Transverse colon (tissue), 4 donors: ENCODE measurements at regions not wholly inside any gene's neighbourhood (a gene's known extent, or its start where the extent isn't known, plus 50 kb on each side); places are given as distances from the start of the nearest gene placed in this dataset.

Experiments used
- DNase-seq: peaks from one replicate; pipeline ENCODE4 v3.0.0-alpha.2; 2019
- H3K27ac ChIP-seq, 4 donors: fragments of 200-600 bp; sonication (generic); 2 replicates each; pipeline ENCODE4 v1.5.1; 2016 to 2018; ENCODE audit warnings: inconsistent platforms in 4 of 4
- H3K27me3 ChIP-seq: fragments of 200-600 bp; sonication (generic); 2 replicates; pipeline ENCODE4 v1.5.1; 2017; ENCODE audit warnings: inconsistent platforms
- H3K36me3 ChIP-seq, 4 donors: fragments of 200-600 bp; sonication (generic); 2 replicates each; pipeline ENCODE4 v1.5.1; 2017 to 2019; ENCODE audit warnings: inconsistent platforms in 4 of 4
- H3K4me1 ChIP-seq, 4 donors: fragments of 200-600 bp; sonication (generic); 2 replicates each; pipeline ENCODE4 v1.5.1; 2017 to 2020; ENCODE audit warnings: inconsistent platforms in 4 of 4
- H3K4me3 ChIP-seq, 4 donors: fragments of 200-600 bp; sonication (generic); 1 replicate in 1 of 4; 2 replicates in 3 of 4; pipeline versions ENCODE4 v1.5.1 to v1.6.1; 2017 to 2019; ENCODE audit warnings: inconsistent platforms in 4 of 4
- H3K9me3 ChIP-seq, 2 donors: fragments of 200-600 bp; sonication (generic); 2 replicates each; pipeline ENCODE4 v1.5.1; 2017 to 2019; ENCODE audit warnings: inconsistent platforms in 2 of 2
- EP300 ChIP-seq: sonication (generic); formaldehyde crosslinking; IDR thresholded peaks from one replicate; pipeline ENCODE4 v1.6.1; 2017; ENCODE audit warnings: antibody characterized with exemption, low read depth
- POLR2A ChIP-seq: fragments of 450-650 bp; IDR thresholded peaks from one replicate; pipeline ENCODE4 v1.6.1; 2016; ENCODE audit warnings: antibody characterized with exemption, mild to moderate bottlenecking, moderate library complexity
- POLR2AphosphoS5 ChIP-seq, 3 donors: sonication (generic); formaldehyde crosslinking; IDR thresholded peaks; one replicate each; pipeline ENCODE4 v1.6.1; 2016; ENCODE audit warnings: antibody characterized with exemption in 3 of 3
- WGBS, 2 donors: methylation state at CpG; one replicate each; pipeline ENCODE4 v1.1.5; 2018; ENCODE audit warnings: low coverage in 1 of 2; 5-methylcytosine and 5-hydroxymethylcytosine counted together
- in situ Hi-C, 4 donors: fragments of 200-750 bp; cut with MboI; loops; one replicate each; pipeline versions ENCODE4 v1.15.0 to v1.15.1; 2017; ENCODE audit warnings: low sequenced_read_pairs in 3 of 4, low pct_ligation_motif_present in 1 of 4, low pct_unique_long_range_greater_than_20kb in 1 of 4
- intact Hi-C: fragments of 100-400 bp; cut with DNase I; formaldehyde crosslinking; loops from one replicate; pipeline ENCODE4 v1.15.1; 2023; ENCODE audit warnings: low total_unique reads
- TF ChIP-seq, protein P1 (sequence below), 5 experiments: fragments of 200-600 bp in 3 of 5; fragments of 450-650 bp in 2 of 5; sonication (generic) in 3 of 5; IDR thresholded peaks; 1 replicate in 2 of 5; 2 replicates in 3 of 5; pipeline ENCODE4 v1.5.1; 2016 to 2017; ENCODE audit warnings: antibody characterized with exemption in 5 of 5, inconsistent platforms in 3 of 5, mild to moderate bottlenecking in 2 of 5, moderate library complexity in 1 of 5

DNA sequence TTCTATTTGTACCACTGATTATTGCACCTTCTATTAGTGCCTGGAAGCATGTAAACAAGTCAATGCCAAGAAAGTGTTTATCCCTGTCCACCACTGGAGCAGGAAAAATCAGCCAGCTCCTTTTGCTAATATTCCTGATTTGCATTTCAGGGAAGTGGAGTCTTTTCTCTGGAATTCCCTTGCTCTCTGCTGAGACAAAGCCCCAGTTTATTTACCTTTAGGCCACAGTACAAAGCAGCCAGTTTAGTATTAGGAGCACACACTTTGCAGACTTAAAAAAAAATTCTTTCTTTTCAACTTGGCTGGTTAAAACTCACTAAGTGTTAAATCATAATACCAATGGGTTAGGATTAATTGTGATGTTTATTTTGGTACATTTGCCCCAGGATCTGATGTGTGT, 631.1 kb downstream of the PKHD1 start:
- no peak for DNase-seq
- H3K27ac ChIP-seq = no peak overlapping the region
- no peaks in the 10 kb centered on the region for H3K36me3 ChIP-seq
- in situ Hi-C loops (no loop called here), intact Hi-C loops (loop anchor here (1.0 kb wide), 1 partner anchor 41 kb away; no protein-coding TSS in a partner anchor)
- no peaks in the 10 kb centered on the region for H3K9me3 ChIP-seq
- no peaks in the 10 kb centered on the region for H3K27me3 ChIP-seq
- TF ChIP-seq POLR2AphosphoS5 (IDR thresholded peaks at IDR 0.05) = no peak
- TF ChIP-seq, protein P1, sequence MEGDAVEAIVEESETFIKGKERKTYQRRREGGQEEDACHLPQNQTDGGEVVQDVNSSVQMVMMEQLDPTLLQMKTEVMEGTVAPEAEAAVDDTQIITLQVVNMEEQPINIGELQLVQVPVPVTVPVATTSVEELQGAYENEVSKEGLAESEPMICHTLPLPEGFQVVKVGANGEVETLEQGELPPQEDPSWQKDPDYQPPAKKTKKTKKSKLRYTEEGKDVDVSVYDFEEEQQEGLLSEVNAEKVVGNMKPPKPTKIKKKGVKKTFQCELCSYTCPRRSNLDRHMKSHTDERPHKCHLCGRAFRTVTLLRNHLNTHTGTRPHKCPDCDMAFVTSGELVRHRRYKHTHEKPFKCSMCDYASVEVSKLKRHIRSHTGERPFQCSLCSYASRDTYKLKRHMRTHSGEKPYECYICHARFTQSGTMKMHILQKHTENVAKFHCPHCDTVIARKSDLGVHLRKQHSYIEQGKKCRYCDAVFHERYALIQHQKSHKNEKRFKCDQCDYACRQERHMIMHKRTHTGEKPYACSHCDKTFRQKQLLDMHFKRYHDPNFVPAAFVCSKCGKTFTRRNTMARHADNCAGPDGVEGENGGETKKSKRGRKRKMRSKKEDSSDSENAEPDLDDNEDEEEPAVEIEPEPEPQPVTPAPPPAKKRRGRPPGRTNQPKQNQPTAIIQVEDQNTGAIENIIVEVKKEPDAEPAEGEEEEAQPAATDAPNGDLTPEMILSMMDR (IDR thresholded peaks at IDR 0.05) = no peak
- TF ChIP-seq POLR2A = no peak
- no peak for TF ChIP-seq EP300
- H3K4me1 ChIP-seq = peaks cover 0 to 13% (median 4%) of the 10 kb centered on the region in 4 donors
- H3K4me3 ChIP-seq = no peak overlapping the region

GRCh38 chr6:51459958-51460357, 627.5 kb downstream of the PKHD1 start:
- no peaks in the 10 kb centered on the region for H3K27me3 ChIP-seq
- H3K9me3 ChIP-seq = no peaks in the 10 kb centered on the region
- no peaks in the 10 kb centered on the region for H3K36me3 ChIP-seq
- TF ChIP-seq POLR2A (no peak), POLR2AphosphoS5 (IDR thresholded peaks at IDR 0.05) (no peak), EP300 (no peak)
- TF ChIP-seq, protein P1 (IDR thresholded peaks at IDR 0.05) = no peak
- 13 to 18% methylated on average over 2 of the region's 2 CpGs for WGBS, 2 donors
- peaks cover 0 to 8% (median 1%) of the 10 kb centered on the region in 4 donors for H3K4me1 ChIP-seq
- in situ Hi-C loops = no loop called here
- no peak for DNase-seq
- intact Hi-C loops = no loop called here
- no peak overlapping the region for H3K4me3 ChIP-seq
- H3K27ac ChIP-seq = no peak overlapping the region

DNA sequence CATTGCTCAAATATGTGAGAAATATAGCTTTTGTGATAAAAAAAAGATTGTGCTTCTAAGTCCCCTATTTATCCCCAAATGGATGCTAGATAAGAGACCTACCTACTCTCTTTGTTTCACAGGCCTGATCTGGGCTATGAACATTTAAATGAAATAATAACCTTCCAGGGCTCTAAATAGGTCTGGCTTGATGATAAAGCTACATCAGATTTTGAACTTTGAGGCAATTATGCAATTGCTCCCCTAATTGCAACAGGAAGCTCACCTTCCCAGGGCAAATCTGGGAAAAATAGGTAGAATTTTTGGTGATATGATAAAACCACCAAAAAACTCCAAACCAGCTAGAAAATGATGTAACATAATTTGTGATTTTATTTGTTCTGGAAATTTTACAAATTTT, 624.5 kb downstream of the PKHD1 start:
- Histone ChIP-seq H3K36me3 (no peaks in the 10 kb centered on the region), H3K27ac (no peak overlapping the region), H3K9me3 (no peaks in the 10 kb centered on the region), H3K4me1 (peaks cover 0 to 3% (median 1%) of the 10 kb centered on the region in 4 donors), H3K4me3 (no peak overlapping the region), H3K27me3 (no peaks in the 10 kb centered on the region)
- TF ChIP-seq POLR2A (no peak), POLR2AphosphoS5 (IDR thresholded peaks at IDR 0.05) (no peak), EP300 (no peak)
- TF ChIP-seq, protein P1 (IDR thresholded peaks at IDR 0.05) = no peak
- DNase-seq = no peak
- in situ Hi-C loops = no loop called here
- intact Hi-C loops = no loop called here

- intact Hi-C loops (no loop called here), in situ Hi-C loops (no loop called here)
- no peak for DNase-seq
- Histone ChIP-seq H3K27me3 (no peaks in the 10 kb centered on the region), H3K9me3 (no peaks in the 10 kb centered on the region), H3K27ac (no peak overlapping the region), H3K4me1 (peaks cover 0 to 3% (median 1%) of the 10 kb centered on the region in 4 donors), H3K36me3 (no peaks in the 10 kb centered on the region), H3K4me3 (no peak overlapping the region)
- TF ChIP-seq, protein P1 (IDR thresholded peaks at IDR 0.05) = no peak
- TF ChIP-seq POLR2A (no peak), POLR2AphosphoS5 (IDR thresholded peaks at IDR 0.05) (no peak), EP300 (no peak)
- WGBS, 2 donors = 60 to 69% methylated on average over 2 of the region's 2 CpGs
Measured at GRCh38 chr6:51463321-51463720, 624.1 kb downstream of the PKHD1 start.
